ENCODE measurements at regions not wholly inside any gene's neighbourhood (a gene's known extent, or its start where the extent isn't known, plus 50 kb on each side); places are given as distances from the start of the nearest gene placed in this dataset.

DNA sequence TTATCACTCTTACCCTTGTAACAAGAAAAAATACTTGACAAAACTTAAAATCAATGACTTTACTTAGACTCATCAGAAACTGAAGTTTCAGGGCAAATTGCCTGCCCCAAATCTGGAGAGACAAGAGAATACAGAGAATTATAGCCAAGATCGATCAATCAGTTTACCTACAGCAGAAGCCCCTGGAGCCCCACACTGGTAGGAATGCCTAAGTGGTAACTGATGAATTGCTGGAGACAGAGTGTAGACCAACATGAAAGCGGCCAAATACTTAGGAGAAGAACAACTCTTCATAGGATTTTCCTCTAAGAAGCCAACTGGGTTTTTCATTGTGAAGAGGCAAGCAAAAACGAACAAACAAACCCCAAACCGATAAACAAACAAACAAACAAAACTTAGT, 1430.0 kb downstream of the EFNB2 start:
- TF ChIP-seq, protein P1, sequence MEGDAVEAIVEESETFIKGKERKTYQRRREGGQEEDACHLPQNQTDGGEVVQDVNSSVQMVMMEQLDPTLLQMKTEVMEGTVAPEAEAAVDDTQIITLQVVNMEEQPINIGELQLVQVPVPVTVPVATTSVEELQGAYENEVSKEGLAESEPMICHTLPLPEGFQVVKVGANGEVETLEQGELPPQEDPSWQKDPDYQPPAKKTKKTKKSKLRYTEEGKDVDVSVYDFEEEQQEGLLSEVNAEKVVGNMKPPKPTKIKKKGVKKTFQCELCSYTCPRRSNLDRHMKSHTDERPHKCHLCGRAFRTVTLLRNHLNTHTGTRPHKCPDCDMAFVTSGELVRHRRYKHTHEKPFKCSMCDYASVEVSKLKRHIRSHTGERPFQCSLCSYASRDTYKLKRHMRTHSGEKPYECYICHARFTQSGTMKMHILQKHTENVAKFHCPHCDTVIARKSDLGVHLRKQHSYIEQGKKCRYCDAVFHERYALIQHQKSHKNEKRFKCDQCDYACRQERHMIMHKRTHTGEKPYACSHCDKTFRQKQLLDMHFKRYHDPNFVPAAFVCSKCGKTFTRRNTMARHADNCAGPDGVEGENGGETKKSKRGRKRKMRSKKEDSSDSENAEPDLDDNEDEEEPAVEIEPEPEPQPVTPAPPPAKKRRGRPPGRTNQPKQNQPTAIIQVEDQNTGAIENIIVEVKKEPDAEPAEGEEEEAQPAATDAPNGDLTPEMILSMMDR (IDR thresholded peaks at IDR 0.05): no peak
- no peak for TF ChIP-seq POLR2A (IDR thresholded peaks at IDR 0.05)
